Stimulated activated CD4-positive, alpha-beta T cell treated with anti-CD3 and anti-CD28 coated beads, Interleukin-4, amount 100 ng/mL, for 48 hours (primary cell): ENCODE measurements at regions not wholly inside any gene's neighbourhood (a gene's known extent, or its start where the extent isn't known, plus 50 kb on each side); places are given as distances from the start of the nearest gene placed in this dataset.
"Not testable (repeated sequence)": the region's sequence is repeated elsewhere in the genome, so short reads cannot be mapped to it uniquely, and the experiment has no call there.

Source experiments
- DNase-seq, 2 donors: peaks; one replicate each; pipeline ENCODE4 v3.0.0-alpha.2; 2020; ENCODE audit warnings: low read depth in 2 of 2

- DNase-seq, result no peak
Observed at GRCh38 chr9:96064826-96065481, 189.5 kb downstream of the ERCC6L2 start.

- DNase-seq, result no peak
Observed at GRCh38 chr9:96062854-96063253, 187.4 kb downstream of the ERCC6L2 start.

GRCh38 chr9:96062031-96062430, 186.5 kb downstream of the ERCC6L2 start:
- no peak for DNase-seq

DNA sequence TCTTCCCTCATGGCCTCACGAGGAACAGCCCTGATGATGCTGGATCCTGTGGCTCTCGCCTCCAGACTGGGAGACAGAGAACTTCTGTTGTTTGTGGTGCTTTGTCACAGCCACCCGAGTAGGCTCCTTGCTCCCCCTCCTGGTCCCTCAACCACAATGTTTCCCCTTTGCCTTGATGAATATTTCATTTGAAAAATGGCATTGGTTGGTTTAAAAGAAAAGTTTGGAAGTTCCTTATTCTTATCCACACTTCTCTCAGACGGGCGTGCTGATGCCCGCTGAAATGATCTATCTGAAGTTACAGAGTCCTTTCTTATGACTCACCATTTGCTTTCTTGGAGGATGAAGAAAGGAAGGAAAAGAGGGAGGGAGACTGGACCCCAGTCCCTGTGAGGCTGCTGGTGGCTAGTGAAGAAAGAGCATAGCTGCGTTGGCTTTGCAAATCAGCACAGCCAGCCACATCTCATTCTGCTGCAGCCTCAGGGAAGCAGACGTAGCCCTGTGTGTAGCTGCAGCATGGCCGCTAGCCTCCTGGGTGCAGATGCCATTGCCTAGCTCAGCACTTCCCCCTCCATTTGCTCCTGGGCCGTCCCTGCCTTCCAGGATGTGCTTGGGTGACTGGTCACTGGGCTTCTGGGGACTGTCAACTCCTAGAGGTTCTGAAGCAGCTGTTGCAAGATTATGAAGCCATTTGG, 185.9 kb downstream of the ERCC6L2 start:
- DNase-seq, result peak; percentile 15 to 17

- DNase-seq, result no peak
Observed at GRCh38 chr9:96058218-96058617, 182.7 kb downstream of the ERCC6L2 start.

- no peak for DNase-seq
Observed at GRCh38 chr9:96057155-96057554, 181.7 kb downstream of the ERCC6L2 start.

GRCh38 chr9:96056226-96056625, 180.7 kb downstream of the ERCC6L2 start:
- DNase-seq, result no peak

DNA sequence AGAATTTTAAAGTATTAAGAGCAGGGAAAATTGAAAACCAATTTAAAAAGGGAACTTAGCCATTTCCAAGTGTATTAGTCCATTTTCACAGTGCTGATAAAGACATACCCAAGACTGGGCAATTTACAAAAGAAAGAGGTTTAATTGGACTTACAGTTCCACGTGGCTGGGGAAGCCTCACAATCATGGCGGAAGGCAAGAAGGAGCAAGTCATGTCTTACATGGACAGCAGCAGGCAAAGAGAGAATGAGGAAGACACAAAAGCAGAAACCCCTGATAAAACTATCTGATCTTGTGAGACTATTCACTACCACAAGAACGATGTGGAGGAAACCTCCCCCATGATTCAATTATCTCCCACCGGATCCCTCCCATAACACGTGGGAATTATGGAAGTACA, 178.8 kb downstream of the ERCC6L2 start:
- DNase-seq, result not testable (repeated sequence)

GRCh38 chr9:96052686-96053085, 177.2 kb downstream of the ERCC6L2 start:
- DNase-seq, result no peak

GRCh38 chr9:96051423-96051822, 175.9 kb downstream of the ERCC6L2 start:
- DNase-seq, result no peak

- DNase-seq, result no peak
Observed at GRCh38 chr9:96050861-96051155, 175.3 kb downstream of the ERCC6L2 start.

GRCh38 chr9:96050048-96050860, 174.8 kb downstream of the ERCC6L2 start:
- DNase-seq, result no peak

GRCh38 chr9:96048956-96049831, 173.7 kb downstream of the ERCC6L2 start:
- DNase-seq, result no peak

DNA sequence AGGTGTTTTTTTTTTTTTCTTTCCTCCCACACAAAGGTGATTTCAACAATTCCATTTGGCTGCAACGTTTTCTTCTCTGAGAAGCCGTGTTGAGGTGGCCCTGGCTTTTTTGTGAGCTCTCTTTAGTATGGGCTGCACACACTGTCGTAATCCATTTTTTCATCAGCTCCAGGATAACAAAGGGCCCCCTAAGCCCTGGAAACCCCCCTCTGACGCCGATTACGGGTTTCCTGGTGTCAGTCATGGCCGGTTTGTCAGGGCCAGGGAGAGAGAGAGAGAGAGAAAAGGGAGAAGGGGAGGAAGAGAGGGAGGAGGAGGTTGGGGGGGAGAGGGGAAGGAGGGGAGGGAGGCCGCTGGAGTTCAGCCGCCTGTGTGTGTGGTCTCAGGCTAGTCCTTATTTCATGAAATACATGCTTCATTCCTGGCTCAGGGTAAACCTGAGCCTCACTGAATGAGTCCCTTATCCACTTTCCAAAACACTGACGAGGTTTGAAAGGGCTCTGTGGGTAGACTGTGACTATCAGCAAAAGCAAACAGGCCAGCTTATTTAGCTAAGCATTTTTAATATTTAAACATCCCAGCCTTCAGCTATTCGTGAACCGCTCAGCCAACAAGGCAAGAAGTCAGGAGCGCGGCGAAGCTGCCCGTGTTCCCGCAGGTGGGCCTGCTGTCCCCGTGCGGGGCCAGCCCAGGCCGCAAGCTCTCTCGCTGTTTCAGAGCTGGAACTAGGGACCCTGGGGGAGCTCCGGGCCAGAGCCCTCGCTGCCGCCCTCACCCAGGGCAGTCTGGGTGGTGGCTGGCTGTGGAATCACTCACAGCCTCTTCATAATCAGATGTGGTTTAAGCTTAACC, 172.8 kb downstream of the ERCC6L2 start:
- DNase-seq, result no peak

GRCh38 chr9:96047741-96048103, 172.2 kb downstream of the ERCC6L2 start:
- DNase-seq, result no peak

DNA sequence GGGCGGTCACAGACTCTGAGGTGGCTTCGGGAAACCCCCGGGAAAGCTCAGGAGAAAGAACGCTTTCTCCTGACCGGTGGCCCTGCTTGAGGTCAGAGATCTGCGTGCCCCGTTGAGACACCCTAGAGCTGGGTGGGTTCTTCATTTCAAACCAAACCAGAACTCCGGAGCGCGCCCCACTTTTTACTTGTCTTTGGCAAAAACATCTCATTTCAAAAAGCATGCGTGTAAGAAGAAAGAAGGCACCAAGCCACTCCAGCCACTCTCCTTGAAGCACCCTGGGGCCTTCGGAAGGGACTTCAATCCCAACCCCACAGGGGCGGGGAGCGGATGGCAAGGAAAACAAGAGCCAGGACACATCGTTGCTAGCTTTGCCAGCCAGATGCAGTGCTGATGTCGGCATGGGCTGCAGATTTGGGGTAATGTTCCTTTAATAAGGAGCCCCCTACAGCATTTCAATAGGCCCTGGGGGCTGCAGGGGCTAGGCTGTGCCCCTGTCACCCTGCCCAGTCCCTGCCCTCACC, 171.7 kb downstream of the ERCC6L2 start:
- DNase-seq, result no peak

DNA sequence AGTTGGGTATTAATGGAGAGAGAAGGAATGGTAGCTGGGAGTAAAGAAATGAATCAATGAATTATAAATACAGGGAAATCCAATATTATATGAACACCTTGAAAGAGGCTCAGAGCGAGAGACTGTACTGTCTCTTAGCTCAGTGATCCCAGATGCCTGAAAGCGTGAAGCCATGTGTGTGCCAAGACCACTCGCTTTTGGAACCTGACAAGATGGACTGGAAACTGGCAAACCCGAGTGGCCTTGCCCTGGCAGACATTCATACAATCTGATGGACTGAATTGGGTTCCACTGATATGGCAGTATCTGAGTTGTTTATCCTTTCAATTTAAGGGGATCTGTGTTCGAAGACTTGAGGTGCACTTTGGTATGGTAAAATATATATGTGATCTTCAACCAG, 170.3 kb downstream of the ERCC6L2 start:
- DNase-seq, result no peak

DNA sequence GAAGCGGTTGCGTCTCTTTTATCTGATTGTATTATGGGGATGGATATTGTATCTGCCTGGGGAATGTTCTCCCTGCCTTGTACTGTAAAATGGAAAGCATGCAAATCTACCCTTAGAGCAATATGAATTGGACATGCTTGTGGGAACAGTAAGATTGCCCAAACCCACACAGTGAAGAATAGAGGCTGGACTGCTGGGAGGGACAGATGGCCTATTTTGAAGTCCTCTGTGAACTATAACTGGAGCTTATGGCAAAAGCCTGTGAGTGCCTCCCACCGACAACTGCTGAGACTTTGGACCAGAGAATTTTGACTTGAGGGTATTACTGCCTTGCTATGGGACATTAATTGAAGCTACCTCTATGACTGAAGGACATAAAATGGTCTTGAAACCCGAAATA, 168.9 kb downstream of the ERCC6L2 start:
- DNase-seq, result no peak

- no peak for DNase-seq
Observed at GRCh38 chr9:96040591-96041461, 165.3 kb downstream of the ERCC6L2 start.

- DNase-seq, result no peak
Observed at GRCh38 chr9:96038914-96039313, 163.4 kb downstream of the ERCC6L2 start.
